Loucy (cell line): ENCODE measurements at regions not wholly inside any gene's neighbourhood (a gene's known extent, or its start where the extent isn't known, plus 50 kb on each side); places are given as distances from the start of the nearest gene placed in this dataset.
"Not testable (repeated sequence)": the region's sequence is repeated elsewhere in the genome, so short reads cannot be mapped to it uniquely, and the experiment has no call there.

ENCODE experiments used
- EZH2phosphoT487 ChIP-seq: fragments of 200-600 bp; IDR thresholded peaks from 2 replicates; pipeline ENCODE4 v1.6.1; 2018; ENCODE audit warnings: antibody characterized with exemption, mild to moderate bottlenecking, moderate library complexity, borderline replicate concordance
- TF ChIP-seq, protein P1 (sequence below): fragments of 200-600 bp; sonication (generic); conservative IDR thresholded peaks from 2 replicates; pipeline ENCODE4 v1.5.1; 2014; ENCODE audit warnings: mild to moderate bottlenecking, antibody characterized with exemption, low read length

- TF ChIP-seq, protein P1, sequence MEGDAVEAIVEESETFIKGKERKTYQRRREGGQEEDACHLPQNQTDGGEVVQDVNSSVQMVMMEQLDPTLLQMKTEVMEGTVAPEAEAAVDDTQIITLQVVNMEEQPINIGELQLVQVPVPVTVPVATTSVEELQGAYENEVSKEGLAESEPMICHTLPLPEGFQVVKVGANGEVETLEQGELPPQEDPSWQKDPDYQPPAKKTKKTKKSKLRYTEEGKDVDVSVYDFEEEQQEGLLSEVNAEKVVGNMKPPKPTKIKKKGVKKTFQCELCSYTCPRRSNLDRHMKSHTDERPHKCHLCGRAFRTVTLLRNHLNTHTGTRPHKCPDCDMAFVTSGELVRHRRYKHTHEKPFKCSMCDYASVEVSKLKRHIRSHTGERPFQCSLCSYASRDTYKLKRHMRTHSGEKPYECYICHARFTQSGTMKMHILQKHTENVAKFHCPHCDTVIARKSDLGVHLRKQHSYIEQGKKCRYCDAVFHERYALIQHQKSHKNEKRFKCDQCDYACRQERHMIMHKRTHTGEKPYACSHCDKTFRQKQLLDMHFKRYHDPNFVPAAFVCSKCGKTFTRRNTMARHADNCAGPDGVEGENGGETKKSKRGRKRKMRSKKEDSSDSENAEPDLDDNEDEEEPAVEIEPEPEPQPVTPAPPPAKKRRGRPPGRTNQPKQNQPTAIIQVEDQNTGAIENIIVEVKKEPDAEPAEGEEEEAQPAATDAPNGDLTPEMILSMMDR = not testable (repeated sequence)
- not testable (repeated sequence) for TF ChIP-seq EZH2phosphoT487
Measured at GRCh38 chr11:25579554-25579953, 752.4 kb upstream of the ANO3 start.
